NCI-H146 treated with DMSO at 0.1 percent for 48 hours (cell line): ENCODE measurements at regions not wholly inside any gene's neighbourhood (a gene's known extent, or its start where the extent isn't known, plus 50 kb on each side); places are given as distances from the start of the nearest gene placed in this dataset.

Experiments
- DNase-seq: peaks from one replicate; lab custom pipeline; 2025; ENCODE audit not compliant: unreplicated experiment; lab: John Stamatoyannopoulos, UW

- DNase-seq = no peak
Measured at GRCh38 chr2:188042412-188042811, 249.3 kb upstream of the GULP1 start.

GRCh38 chr2:188045016-188045415 is 246.7 kb upstream of the GULP1 start:
- no peak for DNase-seq

- DNase-seq = no peak
Measured at GRCh38 chr2:188046437-188046836, 245.2 kb upstream of the GULP1 start.

DNA sequence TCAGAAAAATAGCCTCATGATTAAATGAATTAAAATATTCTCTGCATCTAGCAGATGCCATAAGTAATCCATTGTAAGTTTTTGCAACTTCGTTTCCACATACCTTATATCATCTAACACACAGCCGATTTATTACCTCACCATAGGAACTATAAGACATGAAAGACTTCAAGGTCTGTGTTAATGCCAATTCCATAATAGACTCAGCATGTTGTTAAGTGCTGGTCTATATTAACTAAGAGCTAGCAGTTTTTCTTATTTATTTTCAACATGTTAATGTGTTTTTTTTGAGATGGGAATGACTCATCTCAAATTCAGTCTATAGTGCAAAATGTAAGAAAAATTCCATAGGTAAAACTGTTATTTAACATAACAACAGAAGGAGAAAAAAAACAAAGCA is 243.9 kb upstream of the GULP1 start:
- DNase-seq = no peak

GRCh38 chr2:188050726-188051125 is 240.9 kb upstream of the GULP1 start:
- no peak for DNase-seq

GRCh38 chr2:188051706-188052105 is 240.0 kb upstream of the GULP1 start:
- no peak for DNase-seq

DNA sequence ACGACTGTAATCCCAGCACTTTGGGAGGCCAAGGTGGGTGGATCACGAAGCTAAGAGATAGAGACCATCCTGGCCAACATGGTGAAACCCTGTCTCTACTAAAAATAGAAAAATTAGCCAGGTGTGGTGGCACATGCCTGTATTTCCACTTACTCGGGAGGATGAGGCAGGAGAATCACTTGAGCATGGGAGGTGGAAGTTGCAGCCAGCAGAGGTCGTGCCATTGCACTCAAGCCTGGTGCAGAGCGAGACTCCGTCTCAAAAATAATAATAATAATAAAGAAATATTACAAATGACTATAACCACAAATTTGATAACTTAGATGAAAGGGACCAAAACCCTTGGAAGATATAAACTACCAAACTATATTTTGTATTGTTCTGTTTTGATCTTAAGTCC is 226.3 kb upstream of the GULP1 start:
- no peak for DNase-seq

- DNase-seq = no peak
Measured at GRCh38 chr2:188068093-188068492, 223.6 kb upstream of the GULP1 start.

GRCh38 chr2:188076149-188077056 is 215.3 kb upstream of the GULP1 start:
- DNase-seq = no peak

DNA sequence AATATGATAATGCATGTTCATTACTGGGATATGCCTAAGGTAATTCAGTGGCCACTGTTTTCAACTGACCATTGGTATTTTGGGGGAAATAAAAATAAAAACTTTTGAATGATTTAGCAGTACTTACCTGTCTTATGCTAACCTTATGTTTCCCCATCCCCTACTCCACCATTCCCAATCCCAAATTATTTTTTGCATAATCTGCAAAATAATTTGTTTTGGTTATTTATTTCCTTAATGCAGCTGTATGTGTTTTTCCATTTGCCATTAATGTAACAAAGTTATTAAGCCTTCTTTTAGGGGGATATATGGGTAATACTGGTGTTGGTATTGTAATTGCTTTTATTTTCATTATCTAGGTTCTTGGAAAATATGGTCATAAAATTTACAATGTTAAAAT is 213.9 kb upstream of the GULP1 start:
- DNase-seq = no peak

DNA sequence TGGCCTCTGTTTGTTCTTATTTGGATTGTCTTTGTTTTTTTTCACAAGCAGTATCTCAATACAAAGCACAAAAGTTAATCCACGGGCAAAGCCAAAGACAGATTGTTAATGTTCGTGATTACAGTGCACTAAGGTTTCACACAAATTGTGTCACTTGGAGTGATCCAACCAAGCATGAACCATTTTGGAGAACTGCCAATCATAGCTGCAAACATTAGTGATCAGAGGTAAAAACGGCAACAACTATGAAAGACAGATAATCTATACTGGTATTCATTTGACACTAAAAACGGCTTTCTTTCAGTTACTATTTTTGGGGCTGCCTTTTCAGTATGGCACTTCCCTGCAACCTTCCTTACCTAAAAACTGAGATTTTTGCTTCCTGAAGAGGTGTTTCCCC is 213.1 kb upstream of the GULP1 start:
- DNase-seq = no peak

GRCh38 chr2:188079196-188079595 is 212.5 kb upstream of the GULP1 start:
- DNase-seq = no peak

- DNase-seq = no peak
Measured at GRCh38 chr2:188085421-188085820, 206.3 kb upstream of the GULP1 start.

DNA sequence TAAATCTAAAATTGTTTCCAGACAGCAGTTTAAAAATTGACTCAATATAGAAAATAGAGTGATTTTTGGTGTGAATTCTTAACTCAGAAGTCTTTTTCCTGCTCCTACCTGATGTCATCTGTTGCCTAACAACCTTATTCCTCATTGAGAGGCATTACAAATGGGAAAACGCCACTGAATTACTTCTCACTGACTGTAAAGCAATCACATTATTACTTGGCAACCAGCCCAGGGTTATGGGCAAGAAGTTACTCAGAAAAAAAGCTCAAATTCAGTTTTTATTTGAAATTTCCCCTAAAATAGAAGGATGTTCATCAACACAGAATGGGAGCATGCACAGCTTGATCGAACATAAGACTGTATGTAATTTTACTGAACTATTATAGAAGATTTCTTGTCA is 201.8 kb upstream of the GULP1 start:
- DNase-seq = no peak

DNA sequence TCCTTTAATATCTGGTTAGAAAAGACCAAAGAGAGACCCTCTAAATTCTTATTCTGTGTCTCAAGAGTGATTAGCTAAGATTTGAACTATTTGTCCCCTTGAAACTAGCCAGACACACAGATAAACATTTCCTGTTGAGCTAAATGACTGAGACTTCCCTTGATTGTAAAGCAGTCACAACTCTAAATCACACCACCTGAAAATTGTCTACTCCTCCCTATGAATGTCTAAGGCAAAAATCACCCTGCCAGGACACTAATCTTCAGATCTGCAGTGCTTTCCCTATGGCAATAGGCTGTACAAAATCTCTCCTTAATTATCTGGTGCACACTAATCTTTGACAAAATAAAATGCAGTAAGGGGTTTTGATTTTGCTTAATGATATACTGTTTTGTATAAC is 200.5 kb upstream of the GULP1 start:
- DNase-seq = no peak

GRCh38 chr2:188092734-188093133 is 198.9 kb upstream of the GULP1 start:
- DNase-seq = no peak

DNA sequence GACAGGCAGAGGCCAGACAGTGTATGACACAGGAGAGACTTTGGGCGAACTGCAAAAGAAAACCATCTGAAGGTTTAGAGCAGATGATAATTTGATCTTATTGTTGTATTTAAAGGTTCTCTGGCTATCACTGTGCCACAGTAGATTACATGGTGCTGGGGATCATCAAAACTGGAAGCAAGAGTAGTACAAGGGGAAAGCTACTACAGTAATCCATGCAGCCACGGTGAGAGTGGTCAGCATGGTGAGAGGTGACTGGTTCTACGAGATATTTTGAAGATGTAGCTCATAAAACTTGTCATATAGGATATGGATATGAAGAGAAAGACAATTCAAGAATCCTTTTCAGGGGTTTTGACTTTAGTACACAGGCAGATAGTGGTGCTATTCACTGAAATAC is 194.8 kb upstream of the GULP1 start:
- DNase-seq = no peak

DNA sequence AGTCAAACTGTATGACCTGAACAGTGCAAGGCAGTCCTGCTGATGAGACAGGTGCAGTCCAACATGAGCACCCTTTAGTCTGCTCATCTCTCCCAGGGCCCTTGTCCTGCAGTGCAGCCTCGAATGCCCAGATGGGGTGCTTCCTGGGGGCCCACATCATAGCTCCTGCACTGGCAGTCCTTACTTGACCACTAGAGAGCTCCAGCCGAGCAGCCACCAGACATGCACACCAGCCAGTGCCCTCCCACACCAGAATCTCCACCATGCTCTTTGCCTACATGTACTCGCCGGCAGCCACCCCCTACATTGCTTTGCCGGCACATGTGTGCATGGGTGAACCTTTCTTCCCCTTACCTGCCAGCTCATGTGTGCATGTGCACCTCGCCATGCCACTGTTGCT is 188.8 kb upstream of the GULP1 start:
- no peak for DNase-seq

DNA sequence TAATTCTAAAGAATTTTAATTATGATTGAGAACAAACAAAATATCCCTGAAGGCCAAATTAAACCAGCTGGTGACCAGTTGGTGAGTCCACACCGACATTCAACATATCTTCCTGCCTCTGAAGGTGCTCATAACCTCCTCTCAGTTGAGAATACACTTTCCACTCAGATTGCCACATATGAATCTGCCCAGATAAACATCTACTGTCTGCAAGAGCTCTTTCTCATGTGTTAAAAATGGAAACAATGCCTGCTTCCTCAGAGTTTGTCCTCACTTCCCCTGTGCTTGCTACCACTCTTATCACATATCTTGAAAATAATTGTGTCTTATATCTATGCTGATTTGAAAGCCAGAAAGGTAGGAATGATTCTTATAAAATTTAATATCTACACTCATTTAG is 177.7 kb upstream of the GULP1 start:
- DNase-seq = no peak

DNA sequence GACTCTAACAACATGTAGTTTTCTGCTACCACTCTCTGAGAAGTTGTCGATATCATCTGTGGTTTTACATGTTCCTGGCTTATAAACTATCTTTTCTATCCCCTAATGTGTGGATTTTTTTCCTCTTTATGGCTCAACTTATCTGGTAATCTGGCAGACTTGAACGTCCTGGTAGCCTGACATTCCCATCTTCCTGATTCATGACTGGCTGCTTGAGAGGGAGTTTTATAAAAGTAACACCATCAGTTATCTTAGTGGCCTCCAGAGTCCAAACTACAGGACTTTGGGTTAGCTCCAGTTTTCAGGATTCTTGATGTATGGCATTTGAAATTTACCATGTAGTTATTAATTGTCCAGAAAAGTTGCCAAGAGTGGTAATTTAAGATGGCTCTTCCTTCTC is 174.0 kb upstream of the GULP1 start:
- no peak for DNase-seq

- DNase-seq = no peak
Measured at GRCh38 chr2:188118431-188118830, 173.2 kb upstream of the GULP1 start.

DNA sequence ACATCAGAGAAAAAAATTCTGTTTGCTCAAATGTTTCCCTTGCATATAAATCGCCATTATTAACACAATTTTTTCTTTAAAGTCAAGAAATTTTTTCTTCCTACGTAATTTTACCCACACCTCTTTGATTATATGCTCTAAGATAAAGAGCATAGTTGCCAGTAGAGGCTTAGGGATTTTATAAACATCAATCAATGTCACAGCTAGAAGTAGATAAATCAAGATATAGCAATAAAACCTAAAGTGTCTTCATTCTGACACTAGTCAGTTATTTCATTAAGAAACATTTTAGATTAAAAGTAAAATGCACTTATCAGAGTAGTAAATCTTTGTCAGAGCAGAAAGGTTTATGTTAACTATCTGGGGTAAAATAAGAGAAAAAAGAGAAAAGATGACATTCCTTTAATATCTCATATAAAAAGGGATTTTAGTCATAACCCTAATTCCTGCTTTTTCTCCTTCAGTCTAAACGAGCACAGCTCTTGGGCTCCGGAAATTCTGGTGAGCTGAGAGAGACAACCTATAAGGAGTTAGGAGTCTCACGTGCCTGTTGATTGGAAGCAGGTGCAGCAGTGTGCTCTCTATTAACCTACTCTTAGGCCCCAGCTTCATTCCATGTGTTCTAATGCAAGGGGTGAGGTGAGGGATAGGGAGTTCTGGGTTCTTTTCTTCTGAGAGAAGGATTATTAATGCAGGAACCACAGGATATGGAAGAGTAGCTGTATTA is 172.4 kb upstream of the GULP1 start:
- no peak for DNase-seq
